Endothelial cell of umbilical vein (primary cell): ENCODE measurements at regions not wholly inside any gene's neighbourhood (a gene's known extent, or its start where the extent isn't known, plus 50 kb on each side); places are given as distances from the start of the nearest gene placed in this dataset.

ENCODE experiments used
- BruUV-seq: library from RNA; stranded (reverse); fragments of 400-500 nt; replicated peaks from 2 replicates; lab custom pipeline; 2021; lab: Mats Ljungman, UMichigan
- CTCF ChIA-PET: fragments of 300-600, 350-600 bp; sonication (Branson Sonifier 250); formaldehyde crosslinking; loops from one replicate; lab custom pipeline; 2021; ENCODE audit warnings: antibody characterized with exemption, inconsistent platforms; lab: Charles Lee
- POLR2A ChIA-PET: fragments of 300-600, 350-600 bp; sonication (Branson Sonifier 250); formaldehyde crosslinking; loops from one replicate; lab custom pipeline; 2021; ENCODE audit warnings: antibody characterized with exemption, inconsistent platforms; lab: Charles Lee
- DNase-seq: peaks from one replicate; pipeline ENCODE4 v3.0.0-alpha.2; 2011; ENCODE audit warnings: low read depth, low spot score
- FAIRE-seq: peaks from 2 replicates; lab custom pipeline; 2011; peaks lifted over from hg19 to GRCh38; lab: Jason Lieb, UNC
- H2AFZ ChIP-seq: 2 replicates; pipeline ENCODE4 v1.6.0; 2012; ENCODE audit warnings: low read depth, low read length, control low read depth, inconsistent platforms
- H3K27ac ChIP-seq: 2 replicates; pipeline ENCODE4 v1.5.1; 2011; ENCODE audit warnings: low read depth, mild to moderate bottlenecking, control low read depth, low read length, moderate library complexity; ENCODE audit not compliant: insufficient read depth
- H3K27me3 ChIP-seq, 2 experiments: 2 replicates each; pipeline versions ENCODE4 v1.6.0 to v1.6.1; 2011; ENCODE audit warnings: low read length in 2 of 2, mixed read lengths in 1 of 2; ENCODE audit not compliant: control insufficient read depth in 2 of 2, insufficient read depth in 2 of 2
- H3K36me3 ChIP-seq, 2 experiments: 2 replicates in 1 of 2; 3 replicates in 1 of 2; pipeline ENCODE4 v1.5.1; 2011; ENCODE audit warnings: low read length in 2 of 2, mild to moderate bottlenecking in 1 of 2, moderate library complexity in 1 of 2; ENCODE audit not compliant: control insufficient read depth in 2 of 2, insufficient read depth in 2 of 2; ENCODE audit errors: extremely low read depth in 1 of 2
- H3K4me1 ChIP-seq: 3 replicates; pipeline ENCODE4 v1.5.1; 2011; ENCODE audit warnings: mild to moderate bottlenecking, low read length; ENCODE audit not compliant: control insufficient read depth, insufficient read depth; ENCODE audit errors: extremely low read depth
- H3K4me2 ChIP-seq: 2 replicates; pipeline ENCODE4 v1.6.1; 2011; ENCODE audit warnings: low read length, control low read depth, mixed read lengths; ENCODE audit not compliant: insufficient read depth
- H3K4me3 ChIP-seq, 3 experiments: fragments of 200-600 bp in 1 of 3; sonication (generic), shearing (Covaris generic) in 1 of 3; replicated peaks in 1 of 3; 2 replicates each; pipeline ENCODE4 v1.5.1; 2011 to 2016; ENCODE audit warnings: control low read depth in 3 of 3, low read length in 3 of 3, mild to moderate bottlenecking in 2 of 3, inconsistent platforms in 1 of 3, low read depth in 1 of 3, moderate library complexity in 1 of 3; ENCODE audit not compliant: insufficient read depth in 1 of 3
- H3K79me2 ChIP-seq: 2 replicates; pipeline ENCODE4 v1.6.0; 2012; ENCODE audit warnings: low read length, inconsistent platforms; ENCODE audit not compliant: control insufficient read depth, insufficient read depth
- H3K9ac ChIP-seq: replicated peaks from 2 replicates; pipeline ENCODE3; 2011; ENCODE audit warnings: low read length, control low read depth; ENCODE audit not compliant: insufficient read depth; ENCODE audit errors: extremely low read depth
- H3K9me1 ChIP-seq: replicated peaks from 3 replicates; pipeline ENCODE4 v1.6.0; 2011; ENCODE audit warnings: mild to moderate bottlenecking, low read length; ENCODE audit not compliant: control insufficient read depth, insufficient read depth; ENCODE audit errors: extremely low read depth
- H3K9me3 ChIP-seq: replicated peaks from 2 replicates; pipeline ENCODE4 v1.5.1; 2012; ENCODE audit warnings: low read length, inconsistent platforms; ENCODE audit not compliant: control insufficient read depth, insufficient read depth
- H4K20me1 ChIP-seq: replicated peaks from 2 replicates; pipeline ENCODE3; 2011; ENCODE audit warnings: mild to moderate bottlenecking, low read length; ENCODE audit not compliant: control insufficient read depth, insufficient read depth; ENCODE audit errors: extremely low read depth
- EZH2 ChIP-seq: IDR thresholded peaks from 2 replicates; pipeline ENCODE4 v1.6.1; 2012; ENCODE audit warnings: borderline replicate concordance, low read depth, mild to moderate bottlenecking, moderate library complexity, low read length, inconsistent platforms; ENCODE audit not compliant: severe bottlenecking
- FOS ChIP-seq: IDR thresholded peaks from 2 replicates; pipeline ENCODE4 v1.6.1; 2011; ENCODE audit warnings: mild to moderate bottlenecking, low read length, moderate library complexity, borderline replicate concordance; ENCODE audit not compliant: insufficient read depth
- GATA2 ChIP-seq: IDR thresholded peaks from 2 replicates; pipeline ENCODE4 v1.7.0; 2011; ENCODE audit warnings: low read depth, mild to moderate bottlenecking, moderate library complexity, mixed read lengths, low read length; ENCODE audit not compliant: insufficient read length, insufficient read depth
- JUN ChIP-seq: IDR thresholded peaks from 2 replicates; pipeline ENCODE4 v1.6.1; 2011; ENCODE audit warnings: borderline replicate concordance, low read depth; ENCODE audit not compliant: insufficient read length, insufficient read depth
- MYC ChIP-seq: IDR thresholded peaks from one replicate; pipeline ENCODE4 v1.6.1; 2011; ENCODE audit warnings: mild to moderate bottlenecking, low read depth, low read length
- POLR2A ChIP-seq: IDR thresholded peaks from 2 replicates; pipeline ENCODE4 v1.6.1; 2012; ENCODE audit warnings: low read depth, mild to moderate bottlenecking, control low read depth, low read length
- POLR2AphosphoS5 ChIP-seq: IDR thresholded peaks from 2 replicates; pipeline ENCODE4 v1.6.1; 2012; ENCODE audit warnings: low read depth, mild to moderate bottlenecking, control low read depth, low read length, moderate library complexity; ENCODE audit not compliant: insufficient read depth
- dilution Hi-C: fragments of 300-500 bp; cut with MboI; formaldehyde crosslinking; loops from one replicate; pipeline ENCODE4 v1.15.0; 2019; ENCODE audit warnings: low sequenced_read_pairs; ENCODE audit not compliant: extremely low pct_ligation_motif_present
- intact Hi-C: fragments of 100-400 bp; cut with micrococcal nuclease; formaldehyde crosslinking; loops from one replicate; pipeline ENCODE4 v1.10.0; 2022
- TF ChIP-seq, protein P1 (sequence below), 2 donors: IDR thresholded peaks; 1 replicate in 1 of 2; 2 replicates in 1 of 2; pipeline ENCODE4 v1.5.1; 2011; ENCODE audit warnings: low read length in 2 of 2, mild to moderate bottlenecking in 2 of 2, moderate library complexity in 2 of 2, control low read depth in 1 of 2, inconsistent platforms in 1 of 2, low read depth in 1 of 2; ENCODE audit not compliant: insufficient read depth in 1 of 2; ENCODE audit errors: extremely low read depth in 1 of 2
- TF ChIP-seq, protein P2 (sequence below): IDR thresholded peaks from 2 replicates; pipeline ENCODE4 v1.6.1; 2011; ENCODE audit not compliant: insufficient read depth, insufficient read length

DNA sequence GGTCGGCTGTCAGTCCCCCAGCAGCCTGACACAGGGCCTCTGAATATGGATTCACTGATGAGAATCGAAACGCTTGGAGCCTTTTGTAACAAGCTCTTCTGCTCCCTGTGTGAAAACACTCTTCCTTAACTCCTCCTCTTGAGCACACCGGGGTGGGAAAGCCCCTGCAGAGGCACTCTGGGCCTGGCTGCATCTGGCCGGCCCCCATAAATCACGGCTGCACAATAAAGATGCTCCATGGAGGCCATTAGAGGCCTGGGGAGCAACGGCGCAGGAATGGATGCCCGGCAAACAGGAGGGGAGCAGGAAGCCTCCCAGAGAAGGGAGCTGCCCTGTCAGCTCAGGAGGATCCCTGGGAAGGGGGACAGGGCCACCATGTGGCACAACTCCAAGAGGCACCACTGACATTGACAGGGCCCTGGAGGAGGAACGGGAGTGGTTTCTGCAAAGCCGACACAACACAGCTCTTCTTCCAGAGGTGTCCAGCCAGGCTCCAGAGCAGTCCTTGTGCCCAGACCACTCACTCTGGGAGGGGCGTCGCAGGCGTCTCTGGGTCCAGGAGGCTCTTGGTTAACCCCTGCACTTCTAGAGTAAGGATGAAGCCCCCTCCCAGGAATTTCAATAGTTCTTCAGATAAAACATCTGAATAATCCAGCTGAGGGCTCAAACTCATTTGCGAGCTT is 509.3 kb upstream of the PPP2R3A start:
- POLR2A ChIA-PET, result no interaction called here
- H3K27me3 ChIP-seq, result no peaks in the 10 kb centered on the region
- no peak overlapping the region for H3K4me2 ChIP-seq
- no peaks in the 10 kb centered on the region for H3K36me3 ChIP-seq
- FAIRE-seq, result no peak
- TF ChIP-seq POLR2AphosphoS5 (no peak), MYC (no peak), JUN (no peak), EZH2 (no peak), FOS (no peak), POLR2A (no peak), GATA2 (no peak)
- TF ChIP-seq, protein P1, sequence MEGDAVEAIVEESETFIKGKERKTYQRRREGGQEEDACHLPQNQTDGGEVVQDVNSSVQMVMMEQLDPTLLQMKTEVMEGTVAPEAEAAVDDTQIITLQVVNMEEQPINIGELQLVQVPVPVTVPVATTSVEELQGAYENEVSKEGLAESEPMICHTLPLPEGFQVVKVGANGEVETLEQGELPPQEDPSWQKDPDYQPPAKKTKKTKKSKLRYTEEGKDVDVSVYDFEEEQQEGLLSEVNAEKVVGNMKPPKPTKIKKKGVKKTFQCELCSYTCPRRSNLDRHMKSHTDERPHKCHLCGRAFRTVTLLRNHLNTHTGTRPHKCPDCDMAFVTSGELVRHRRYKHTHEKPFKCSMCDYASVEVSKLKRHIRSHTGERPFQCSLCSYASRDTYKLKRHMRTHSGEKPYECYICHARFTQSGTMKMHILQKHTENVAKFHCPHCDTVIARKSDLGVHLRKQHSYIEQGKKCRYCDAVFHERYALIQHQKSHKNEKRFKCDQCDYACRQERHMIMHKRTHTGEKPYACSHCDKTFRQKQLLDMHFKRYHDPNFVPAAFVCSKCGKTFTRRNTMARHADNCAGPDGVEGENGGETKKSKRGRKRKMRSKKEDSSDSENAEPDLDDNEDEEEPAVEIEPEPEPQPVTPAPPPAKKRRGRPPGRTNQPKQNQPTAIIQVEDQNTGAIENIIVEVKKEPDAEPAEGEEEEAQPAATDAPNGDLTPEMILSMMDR (IDR thresholded peaks at IDR 0.05; ENCODE audit: extremely low read depth in 1 of 2, insufficient read depth in 1 of 2, low read depth in 1 of 2, low read length in 2 of 2), result no peak
- TF ChIP-seq, protein P2, sequence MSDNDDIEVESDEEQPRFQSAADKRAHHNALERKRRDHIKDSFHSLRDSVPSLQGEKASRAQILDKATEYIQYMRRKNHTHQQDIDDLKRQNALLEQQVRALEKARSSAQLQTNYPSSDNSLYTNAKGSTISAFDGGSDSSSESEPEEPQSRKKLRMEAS, result no peak
- H3K4me1 ChIP-seq, result no peaks in the 10 kb centered on the region
- CTCF ChIA-PET, result no interaction called here
- no peak for DNase-seq
- intact Hi-C loops (no loop called here), dilution Hi-C loops (no loop called here)
- no peak overlapping the region for H3K27ac ChIP-seq
- H3K9me3 ChIP-seq, result no peaks in the 10 kb centered on the region
- no peak overlapping the region for H3K9ac ChIP-seq
- H4K20me1 ChIP-seq, result no peaks in the 10 kb centered on the region
- no peak overlapping the region for H3K4me3 ChIP-seq
- no peaks in the 10 kb centered on the region for H3K9me1 ChIP-seq
- H2AFZ ChIP-seq, result no peak overlapping the region
- no peaks in the 10 kb centered on the region for H3K79me2 ChIP-seq
- BruUV-seq, result no TSS peak
